ENCODE measurements at regions not wholly inside any gene's neighbourhood (a gene's known extent, or its start where the extent isn't known, plus 50 kb on each side); places are given as distances from the start of the nearest gene placed in this dataset.

- DNase-seq (ENCODE audit: low spot score): no peak
These were observed 215.3 kb downstream of the BARX2 start for GRCh38 chr11:129590753-129591475.

- no peak for DNase-seq (ENCODE audit: low spot score)
These were observed 215.9 kb downstream of the BARX2 start for GRCh38 chr11:129591527-129591926.

GRCh38 chr11:129592191-129592590 is 216.5 kb downstream of the BARX2 start:
- no peak for DNase-seq (ENCODE audit: low spot score)

GRCh38 chr11:129593098-129593497 is 217.4 kb downstream of the BARX2 start:
- peak; percentile 50 for DNase-seq (ENCODE audit: low spot score)

GRCh38 chr11:129595038-129595962 is 219.7 kb downstream of the BARX2 start:
- DNase-seq (ENCODE audit: low spot score): no peak

- no peak for DNase-seq (ENCODE audit: low spot score)
These were observed 219.3 kb upstream of the TMEM45B start for GRCh38 chr11:129596351-129596750.

GRCh38 chr11:129598378-129598777 is 217.3 kb upstream of the TMEM45B start:
- no peak for DNase-seq (ENCODE audit: low spot score)

- DNase-seq (ENCODE audit: low spot score): no peak
These were observed 209.8 kb upstream of the TMEM45B start for GRCh38 chr11:129605815-129606214.

- DNase-seq (ENCODE audit: low spot score): no peak
These were observed 206.9 kb upstream of the TMEM45B start for GRCh38 chr11:129608711-129609110.

GRCh38 chr11:129610125-129610524 is 205.5 kb upstream of the TMEM45B start:
- DNase-seq (ENCODE audit: low spot score): no peak

GRCh38 chr11:129610545-129610944 is 205.1 kb upstream of the TMEM45B start:
- DNase-seq (ENCODE audit: low spot score): no peak

- peak; percentile 27 for DNase-seq (ENCODE audit: low spot score)
These were observed 203.8 kb upstream of the TMEM45B start for GRCh38 chr11:129611661-129612446.

- DNase-seq (ENCODE audit: low spot score): no peak
These were observed 203.1 kb upstream of the TMEM45B start for GRCh38 chr11:129612447-129612961.

- DNase-seq (ENCODE audit: low spot score): peak; percentile 57
These were observed 202.6 kb upstream of the TMEM45B start for GRCh38 chr11:129613071-129613470.

- no peak for DNase-seq (ENCODE audit: low spot score)
These were observed 201.2 kb upstream of the TMEM45B start for GRCh38 chr11:129614256-129614944.

GRCh38 chr11:129618046-129618569 is 197.5 kb upstream of the TMEM45B start:
- no peak for DNase-seq (ENCODE audit: low spot score)

GRCh38 chr11:129620237-129621104 is 195.2 kb upstream of the TMEM45B start:
- no peak for DNase-seq (ENCODE audit: low spot score)

GRCh38 chr11:129625930-129626329 is 189.7 kb upstream of the TMEM45B start:
- no peak for DNase-seq (ENCODE audit: low spot score)

GRCh38 chr11:129631201-129631600 is 184.4 kb upstream of the TMEM45B start:
- no peak for DNase-seq (ENCODE audit: low spot score)

GRCh38 chr11:129636926-129637325 is 178.7 kb upstream of the TMEM45B start:
- DNase-seq (ENCODE audit: low spot score): no peak

Measured in umbilical cord (tissue), 1 donor.